DMS 273 (cell line): ENCODE measurements at regions not wholly inside any gene's neighbourhood (a gene's known extent, or its start where the extent isn't known, plus 50 kb on each side); places are given as distances from the start of the nearest gene placed in this dataset.

Experiments used
- DNase-seq: peaks from one replicate; lab custom pipeline; 2025; ENCODE audit not compliant: unreplicated experiment; lab: John Stamatoyannopoulos, UW

GRCh38 chr5:152990217-152990616 is 500.3 kb upstream of the GRIA1 start:
- no peak for DNase-seq

GRCh38 chr5:152990649-152991048 is 499.8 kb upstream of the GRIA1 start:
- no peak for DNase-seq

- DNase-seq = no peak
Measured at GRCh38 chr5:152994033-152994680, 496.3 kb upstream of the GRIA1 start.

GRCh38 chr5:152995214-152995725 is 495.2 kb upstream of the GRIA1 start:
- DNase-seq = no peak

- no peak for DNase-seq
Measured at GRCh38 chr5:153005711-153006110, 484.8 kb upstream of the GRIA1 start.

GRCh38 chr5:153006681-153007080 is 483.8 kb upstream of the GRIA1 start:
- DNase-seq = no peak

GRCh38 chr5:153014194-153014593 is 476.3 kb upstream of the GRIA1 start:
- no peak for DNase-seq

- DNase-seq = no peak
Measured at GRCh38 chr5:153018121-153018520, 472.3 kb upstream of the GRIA1 start.

GRCh38 chr5:153030755-153031725 is 459.4 kb upstream of the GRIA1 start:
- no peak for DNase-seq

- no peak for DNase-seq
Measured at GRCh38 chr5:153039501-153039900, 451.0 kb upstream of the GRIA1 start.

- no peak for DNase-seq
Measured at GRCh38 chr5:153043886-153044285, 446.6 kb upstream of the GRIA1 start.

- DNase-seq = no peak
Measured at GRCh38 chr5:153050496-153051179, 439.8 kb upstream of the GRIA1 start.

GRCh38 chr5:153066281-153066680 is 424.2 kb upstream of the GRIA1 start:
- DNase-seq = no peak

- no peak for DNase-seq
Measured at GRCh38 chr5:153067869-153068268, 422.6 kb upstream of the GRIA1 start.

GRCh38 chr5:153079396-153079795 is 411.1 kb upstream of the GRIA1 start:
- no peak for DNase-seq

- DNase-seq = no peak
Measured at GRCh38 chr5:153080940-153081339, 409.5 kb upstream of the GRIA1 start.

GRCh38 chr5:153081385-153081784 is 409.1 kb upstream of the GRIA1 start:
- DNase-seq = no peak

- DNase-seq = no peak
Measured at GRCh38 chr5:153084511-153084910, 406.0 kb upstream of the GRIA1 start.

- no peak for DNase-seq
Measured at GRCh38 chr5:153086486-153086885, 404.0 kb upstream of the GRIA1 start.

GRCh38 chr5:153088538-153088937 is 401.9 kb upstream of the GRIA1 start:
- no peak for DNase-seq

- no peak for DNase-seq
Measured at GRCh38 chr5:153094333-153094732, 396.1 kb upstream of the GRIA1 start.
